ENCODE measurements at regions not wholly inside any gene's neighbourhood (a gene's known extent, or its start where the extent isn't known, plus 50 kb on each side); places are given as distances from the start of the nearest gene placed in this dataset.

- Mint-ChIP-seq H3K4me1 (no peaks in the 10 kb centered on the region), H3K27ac (no peak overlapping the region), H3K9me3 (peaks cover 11% of the 10 kb centered on the region), H3K36me3 (no peaks in the 10 kb centered on the region), H3K4me3 (no peak overlapping the region), H3K27me3 (peaks cover 19% of the 10 kb centered on the region)
- no peak for DNase-seq (ENCODE audit: low spot score in 2 of 2)
- no peak for ATAC-seq (ENCODE audit: low read depth)
Observed at GRCh38 chr11:70857894-70858293, 394.5 kb downstream of the SHANK2 start.

GRCh38 chr11:70859180-70859579, 393.2 kb downstream of the SHANK2 start:
- no peak for ATAC-seq (ENCODE audit: low read depth)
- Mint-ChIP-seq H3K9me3 (peaks cover 11% of the 10 kb centered on the region), H3K4me1 (no peaks in the 10 kb centered on the region), H3K36me3 (no peaks in the 10 kb centered on the region), H3K27me3 (peaks cover 19% of the 10 kb centered on the region), H3K4me3 (no peak overlapping the region), H3K27ac (no peak overlapping the region)
- no peak for DNase-seq (ENCODE audit: low spot score in 2 of 2)

- Mint-ChIP-seq H3K4me1 (no peaks in the 10 kb centered on the region), H3K4me3 (no peak overlapping the region), H3K27me3 (peaks cover 16% of the 10 kb centered on the region), H3K36me3 (no peaks in the 10 kb centered on the region), H3K27ac (no peak overlapping the region), H3K9me3 (peaks cover 8% of the 10 kb centered on the region)
- DNase-seq (ENCODE audit: low spot score in 2 of 2) (no peak), ATAC-seq (ENCODE audit: low read depth) (no peak)
Observed at GRCh38 chr11:70860888-70861287, 391.5 kb downstream of the SHANK2 start.

- Mint-ChIP-seq H3K27ac (no peak overlapping the region), H3K9me3 (peaks cover 5% of the 10 kb centered on the region), H3K4me1 (no peaks in the 10 kb centered on the region), H3K4me3 (no peak overlapping the region), H3K27me3 (peaks cover 12% of the 10 kb centered on the region), H3K36me3 (no peaks in the 10 kb centered on the region)
- ATAC-seq (ENCODE audit: low read depth) (no peak), DNase-seq (ENCODE audit: low spot score in 2 of 2) (no peak)
Observed at GRCh38 chr11:70861559-70861958, 390.8 kb downstream of the SHANK2 start.

GRCh38 chr11:70862093-70862492, 390.3 kb downstream of the SHANK2 start:
- Mint-ChIP-seq H3K9me3 (peaks cover 5% of the 10 kb centered on the region), H3K27ac (no peak overlapping the region), H3K4me1 (no peaks in the 10 kb centered on the region), H3K27me3 (peaks cover 11% of the 10 kb centered on the region), H3K4me3 (no peak overlapping the region), H3K36me3 (no peaks in the 10 kb centered on the region)
- DNase-seq (ENCODE audit: low spot score in 2 of 2) (no peak), ATAC-seq (ENCODE audit: low read depth) (no peak)

- no peak overlapping the region for H3K27ac Mint-ChIP-seq
- peaks cover 5% of the 10 kb centered on the region for H3K9me3 Mint-ChIP-seq
- no peaks in the 10 kb centered on the region for H3K4me1 Mint-ChIP-seq
- DNase-seq (ENCODE audit: low spot score in 2 of 2) (no peak), ATAC-seq (ENCODE audit: low read depth) (no peak)
- H3K4me3 Mint-ChIP-seq, result no peak overlapping the region
- peaks cover 11% of the 10 kb centered on the region for H3K27me3 Mint-ChIP-seq
- H3K36me3 Mint-ChIP-seq, result no peaks in the 10 kb centered on the region
Observed at GRCh38 chr11:70863186-70863585, 389.2 kb downstream of the SHANK2 start.

GRCh38 chr11:70863993-70864392, 388.4 kb downstream of the SHANK2 start:
- Mint-ChIP-seq H3K4me1 (no peaks in the 10 kb centered on the region), H3K4me3 (no peak overlapping the region), H3K27ac (no peak overlapping the region), H3K27me3 (peaks cover 9% of the 10 kb centered on the region), H3K36me3 (no peaks in the 10 kb centered on the region), H3K9me3 (peaks cover 3% of the 10 kb centered on the region)
- DNase-seq (ENCODE audit: low spot score in 2 of 2) (no peak), ATAC-seq (ENCODE audit: low read depth) (no peak)

- H3K36me3 Mint-ChIP-seq, result no peaks in the 10 kb centered on the region
- peaks cover 10% of the 10 kb centered on the region for H3K27me3 Mint-ChIP-seq
- no peaks in the 10 kb centered on the region for H3K9me3 Mint-ChIP-seq
- H3K4me1 Mint-ChIP-seq, result no peaks in the 10 kb centered on the region
- DNase-seq (ENCODE audit: low spot score in 2 of 2) (no peak), ATAC-seq (ENCODE audit: low read depth) (no peak)
- no peak overlapping the region for H3K27ac Mint-ChIP-seq
- H3K4me3 Mint-ChIP-seq, result no peak overlapping the region
Observed at GRCh38 chr11:70865356-70865755, 387.0 kb downstream of the SHANK2 start.

GRCh38 chr11:70866834-70867233, 385.5 kb downstream of the SHANK2 start:
- Mint-ChIP-seq H3K9me3 (no peaks in the 10 kb centered on the region), H3K36me3 (no peaks in the 10 kb centered on the region), H3K27me3 (peaks cover 9% of the 10 kb centered on the region), H3K27ac (no peak overlapping the region), H3K4me3 (no peak overlapping the region), H3K4me1 (no peaks in the 10 kb centered on the region)
- DNase-seq (ENCODE audit: low spot score in 2 of 2) (no peak), ATAC-seq (ENCODE audit: low read depth) (no peak)

GRCh38 chr11:70867281-70868047, 384.9 kb downstream of the SHANK2 start:
- H3K27ac Mint-ChIP-seq, result no peak overlapping the region
- H3K36me3 Mint-ChIP-seq, result no peaks in the 10 kb centered on the region
- no peaks in the 10 kb centered on the region for H3K9me3 Mint-ChIP-seq
- peaks cover 11% of the 10 kb centered on the region for H3K27me3 Mint-ChIP-seq
- ATAC-seq (ENCODE audit: low read depth), result no peak
- no peak overlapping the region for H3K4me3 Mint-ChIP-seq
- no peak for DNase-seq (ENCODE audit: low spot score in 2 of 2)
- H3K4me1 Mint-ChIP-seq, result no peaks in the 10 kb centered on the region

GRCh38 chr11:70868341-70868885, 384.0 kb downstream of the SHANK2 start:
- no peak for ATAC-seq (ENCODE audit: low read depth)
- no peak overlapping the region for H3K27ac Mint-ChIP-seq

GRCh38 chr11:70869054-70869453, 383.3 kb downstream of the SHANK2 start:
- no peak for ATAC-seq (ENCODE audit: low read depth)
- H3K36me3 Mint-ChIP-seq, result no peaks in the 10 kb centered on the region
- H3K4me1 Mint-ChIP-seq, result no peaks in the 10 kb centered on the region
- DNase-seq (ENCODE audit: low spot score in 2 of 2), result no peak
- no peaks in the 10 kb centered on the region for H3K9me3 Mint-ChIP-seq
- H3K4me3 Mint-ChIP-seq, result no peak overlapping the region
- H3K27ac Mint-ChIP-seq, result no peak overlapping the region
- H3K27me3 Mint-ChIP-seq, result peaks cover 13% of the 10 kb centered on the region

More at GRCh38 chr11:70868341-70868885, 384.0 kb downstream of the SHANK2 start:
- Mint-ChIP-seq H3K4me3 (no peak overlapping the region), H3K36me3 (no peaks in the 10 kb centered on the region), H3K27me3 (peaks cover 11% of the 10 kb centered on the region), H3K4me1 (no peaks in the 10 kb centered on the region), H3K9me3 (no peaks in the 10 kb centered on the region)
- no peak for DNase-seq (ENCODE audit: low spot score in 2 of 2)

- DNase-seq (ENCODE audit: low spot score in 2 of 2) (no peak), ATAC-seq (ENCODE audit: low read depth) (no peak)
- Mint-ChIP-seq H3K4me1 (no peaks in the 10 kb centered on the region), H3K27ac (no peak overlapping the region), H3K36me3 (no peaks in the 10 kb centered on the region), H3K27me3 (peaks cover 13% of the 10 kb centered on the region), H3K4me3 (no peak overlapping the region), H3K9me3 (no peaks in the 10 kb centered on the region)
Observed at GRCh38 chr11:70871881-70872280, 380.5 kb downstream of the SHANK2 start.

GRCh38 chr11:70872299-70872698, 380.1 kb downstream of the SHANK2 start:
- H3K4me1 Mint-ChIP-seq, result no peaks in the 10 kb centered on the region
- H3K27me3 Mint-ChIP-seq, result peaks cover 13% of the 10 kb centered on the region
- no peaks in the 10 kb centered on the region for H3K36me3 Mint-ChIP-seq
- no peak overlapping the region for H3K4me3 Mint-ChIP-seq
- no peak overlapping the region for H3K27ac Mint-ChIP-seq
- ATAC-seq (ENCODE audit: low read depth), result no peak
- H3K9me3 Mint-ChIP-seq, result no peaks in the 10 kb centered on the region
- no peak for DNase-seq (ENCODE audit: low spot score in 2 of 2)
